WI38 (cell line): ENCODE measurements at regions not wholly inside any gene's neighbourhood (a gene's known extent, or its start where the extent isn't known, plus 50 kb on each side); places are given as distances from the start of the nearest gene placed in this dataset.

ENCODE experiments used
- H3K4me3 ChIP-seq: 2 replicates; pipeline ENCODE4 v1.5.1; 2011; ENCODE audit warnings: low read depth, mild to moderate bottlenecking, control low read depth, low read length
- TF ChIP-seq, protein P1 (sequence below): IDR thresholded peaks from 2 replicates; pipeline ENCODE4 v1.5.1; 2012; ENCODE audit warnings: low read depth, mild to moderate bottlenecking, control low read depth, low read length

DNA sequence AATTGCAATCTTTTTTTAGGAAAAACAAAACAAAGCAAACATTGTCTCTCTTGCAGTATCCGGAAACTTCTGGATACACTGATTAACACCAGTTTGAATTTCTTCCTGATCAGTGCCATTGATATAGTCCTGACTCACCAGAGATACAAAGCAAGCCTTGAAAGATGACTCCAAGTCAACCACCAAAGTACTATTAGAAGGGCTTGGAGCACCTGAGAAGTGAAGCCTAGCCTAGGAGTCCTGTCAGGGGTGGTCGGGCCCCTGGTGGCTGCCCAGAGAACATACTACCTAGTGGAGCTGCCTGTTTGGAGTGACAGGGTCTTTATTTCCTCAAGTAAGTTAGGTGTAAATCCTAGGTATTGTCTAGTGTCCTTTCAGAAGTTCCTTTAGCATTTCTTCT, 593.2 kb downstream of the ZNF674 start:
- TF ChIP-seq, protein P1, sequence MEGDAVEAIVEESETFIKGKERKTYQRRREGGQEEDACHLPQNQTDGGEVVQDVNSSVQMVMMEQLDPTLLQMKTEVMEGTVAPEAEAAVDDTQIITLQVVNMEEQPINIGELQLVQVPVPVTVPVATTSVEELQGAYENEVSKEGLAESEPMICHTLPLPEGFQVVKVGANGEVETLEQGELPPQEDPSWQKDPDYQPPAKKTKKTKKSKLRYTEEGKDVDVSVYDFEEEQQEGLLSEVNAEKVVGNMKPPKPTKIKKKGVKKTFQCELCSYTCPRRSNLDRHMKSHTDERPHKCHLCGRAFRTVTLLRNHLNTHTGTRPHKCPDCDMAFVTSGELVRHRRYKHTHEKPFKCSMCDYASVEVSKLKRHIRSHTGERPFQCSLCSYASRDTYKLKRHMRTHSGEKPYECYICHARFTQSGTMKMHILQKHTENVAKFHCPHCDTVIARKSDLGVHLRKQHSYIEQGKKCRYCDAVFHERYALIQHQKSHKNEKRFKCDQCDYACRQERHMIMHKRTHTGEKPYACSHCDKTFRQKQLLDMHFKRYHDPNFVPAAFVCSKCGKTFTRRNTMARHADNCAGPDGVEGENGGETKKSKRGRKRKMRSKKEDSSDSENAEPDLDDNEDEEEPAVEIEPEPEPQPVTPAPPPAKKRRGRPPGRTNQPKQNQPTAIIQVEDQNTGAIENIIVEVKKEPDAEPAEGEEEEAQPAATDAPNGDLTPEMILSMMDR: no peak
- no peak overlapping the region for H3K4me3 ChIP-seq

DNA sequence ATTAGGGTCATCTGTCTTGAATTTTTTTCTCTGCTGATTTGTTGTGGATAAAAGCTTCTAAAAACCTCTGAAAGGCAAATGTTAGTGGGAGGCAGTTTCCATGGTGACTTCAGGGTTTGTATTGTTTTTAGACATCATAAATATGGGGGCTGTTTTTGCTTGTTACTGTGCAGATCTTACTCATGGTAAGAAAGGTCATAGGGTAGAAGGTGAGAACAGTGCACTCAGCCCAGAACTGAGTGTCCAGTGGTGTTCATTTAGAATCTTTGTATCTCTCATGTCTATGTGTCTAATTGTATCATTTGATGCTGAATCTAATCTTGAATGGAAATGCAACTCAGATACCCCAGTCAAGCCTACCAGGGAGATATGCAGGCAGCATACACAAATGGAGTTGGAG, 609.8 kb downstream of the ZNF674 start:
- H3K4me3 ChIP-seq: no peak overlapping the region
- TF ChIP-seq, protein P1: no peak

DNA sequence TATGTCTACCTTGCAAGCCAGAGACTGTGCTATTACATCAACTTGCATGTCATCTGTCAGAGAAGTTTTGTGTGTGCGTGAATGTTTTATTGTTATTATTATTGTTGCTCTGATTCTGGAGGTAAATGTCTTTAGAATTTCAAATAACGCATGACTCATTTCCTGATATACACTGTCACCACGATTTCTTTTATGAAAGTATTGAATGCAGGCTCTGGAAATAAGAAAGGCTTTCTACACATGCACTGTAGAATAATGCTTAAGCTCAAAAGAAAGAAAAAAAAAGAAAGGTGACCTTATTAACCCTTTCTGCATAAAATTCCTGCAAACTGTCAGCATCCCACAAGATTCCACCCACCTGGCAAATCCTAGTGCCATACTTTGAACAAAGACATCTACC, 632.9 kb downstream of the ZNF674 start:
- no peak overlapping the region for H3K4me3 ChIP-seq
- TF ChIP-seq, protein P1: no peak

DNA sequence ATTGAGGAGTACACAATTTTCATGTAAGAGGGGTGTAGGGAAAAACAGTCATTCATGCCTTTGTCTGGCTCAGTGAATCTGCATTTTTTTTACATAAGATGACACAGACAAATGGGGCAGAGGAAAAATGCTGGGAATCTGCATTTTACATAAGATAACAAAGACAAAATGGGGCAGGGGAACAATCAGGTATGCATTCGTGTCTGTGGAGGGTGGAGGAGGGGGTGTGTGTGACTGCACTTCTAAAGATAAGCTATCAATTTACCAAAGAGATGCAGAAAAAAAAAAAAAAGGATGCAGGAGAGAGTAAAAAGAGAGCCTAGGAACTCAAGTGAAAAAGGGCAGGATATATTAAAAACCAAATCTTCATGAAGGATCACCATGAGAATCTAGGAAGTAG, 637.4 kb downstream of the ZNF674 start:
- TF ChIP-seq, protein P1: no peak
- no peak overlapping the region for H3K4me3 ChIP-seq

DNA sequence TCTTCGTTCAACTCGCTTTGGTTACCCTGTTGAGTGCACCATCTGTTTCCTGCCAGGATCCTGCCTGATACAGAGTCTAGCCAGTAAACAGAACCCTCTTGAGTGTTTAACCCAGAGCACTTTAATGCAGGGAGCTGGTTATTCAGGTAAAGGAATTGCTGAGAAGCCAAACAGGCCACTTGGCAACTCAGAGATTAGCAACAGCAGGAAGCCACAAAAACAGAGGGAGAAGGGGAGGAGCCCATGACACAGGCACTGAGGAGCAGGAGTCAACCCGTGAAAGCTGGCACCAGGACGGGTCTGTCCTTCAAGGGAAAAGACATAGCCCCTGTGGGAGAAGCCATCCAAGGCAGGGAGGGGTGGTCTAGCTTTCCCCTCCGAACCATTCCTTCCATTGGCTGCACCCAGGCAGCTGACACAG, 641.4 kb downstream of the ZNF674 start:
- H3K4me3 ChIP-seq: no peak overlapping the region
- TF ChIP-seq, protein P1: no peak

DNA sequence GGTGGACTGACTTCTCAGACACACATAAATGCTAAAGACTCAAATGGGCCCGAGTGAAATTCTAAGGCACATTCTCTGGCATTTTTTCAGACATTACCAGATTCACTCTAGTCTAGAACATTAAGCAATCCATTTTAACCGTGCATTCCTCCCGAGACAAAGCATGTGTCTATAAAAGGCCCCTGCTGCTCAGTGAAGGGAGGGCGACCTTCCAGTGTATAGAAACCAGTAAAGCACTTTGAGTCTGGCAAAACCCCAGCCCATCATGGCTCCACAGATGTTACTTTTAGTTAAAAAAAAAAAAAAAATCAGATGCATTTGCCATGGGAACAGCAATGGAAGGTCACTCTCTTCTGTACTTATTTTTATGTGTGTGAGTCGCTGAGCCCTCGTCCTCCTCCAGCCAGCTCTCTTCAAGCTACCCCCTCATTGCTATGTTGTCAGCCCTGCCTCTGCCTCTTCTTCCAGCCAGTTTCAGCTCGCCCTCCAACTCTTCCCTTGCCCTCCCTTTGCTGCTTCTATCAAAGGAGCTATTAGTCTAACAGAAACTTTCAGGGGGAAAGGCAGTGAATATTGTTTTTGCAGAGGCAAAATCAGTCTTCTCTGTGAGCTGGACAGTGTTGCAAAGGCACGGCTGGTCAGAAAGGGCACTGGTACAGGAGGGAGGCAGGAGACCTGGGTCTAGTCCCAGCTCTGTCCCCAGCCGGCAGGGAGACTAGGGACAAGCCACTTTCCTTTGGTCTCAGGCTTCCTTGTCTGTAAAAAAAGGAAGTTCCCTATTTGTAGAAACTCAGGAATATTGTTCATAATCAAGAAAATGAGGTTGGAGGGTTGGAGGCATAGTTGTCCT, 644.2 kb downstream of the ZNF674 start:
- TF ChIP-seq, protein P1: no peak
- H3K4me3 ChIP-seq: no peak overlapping the region

DNA sequence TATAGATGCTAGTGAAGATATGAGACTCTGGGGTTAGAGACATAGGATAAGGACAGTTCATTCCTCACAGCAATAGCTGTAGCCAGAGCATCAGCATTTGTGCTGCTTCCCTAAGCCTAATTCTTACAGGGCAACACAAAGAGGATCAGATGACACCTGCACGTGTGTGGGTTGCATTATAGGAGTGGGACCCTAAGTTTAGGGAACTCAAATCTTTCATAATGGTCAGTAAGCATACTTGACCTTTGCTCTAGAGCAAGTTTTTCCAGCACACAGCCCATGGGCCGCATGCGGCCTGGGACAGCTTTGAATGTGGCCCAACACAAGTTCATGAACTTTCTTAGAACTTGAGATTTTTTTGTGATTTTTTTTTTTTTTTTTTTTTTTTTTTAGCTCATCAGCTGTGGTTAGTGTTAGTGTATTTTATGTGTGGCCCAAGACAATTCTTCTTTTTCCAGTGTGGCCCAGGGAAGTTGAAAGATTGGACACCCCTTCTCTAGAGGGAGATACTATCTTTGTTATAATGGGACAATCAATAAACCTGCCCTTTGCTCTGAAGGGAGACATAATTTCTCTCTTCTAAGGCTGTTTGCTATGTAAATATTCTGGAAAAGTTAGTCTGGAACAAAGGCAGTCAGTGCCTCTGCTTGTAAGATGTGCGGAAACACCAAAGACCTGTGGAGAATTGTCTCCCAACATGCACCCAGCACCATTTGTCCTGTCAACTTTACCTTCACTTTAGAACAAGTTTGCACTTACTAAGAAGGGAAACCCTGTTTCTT, 650.2 kb downstream of the ZNF674 start:
- H3K4me3 ChIP-seq: no peak overlapping the region
- TF ChIP-seq, protein P1: no peak
